ENCODE measurements at regions not wholly inside any gene's neighbourhood (a gene's known extent, or its start where the extent isn't known, plus 50 kb on each side); places are given as distances from the start of the nearest gene placed in this dataset.

GRCh38 chr12:127245437-127245836 lies 1021.5 kb upstream of the TMEM132C start:
- no peak for DNase-seq
- TF ChIP-seq CTCF (IDR thresholded peaks at IDR 0.05) (no peak), POLR2A (IDR thresholded peaks at IDR 0.05) (no peak)

DNA sequence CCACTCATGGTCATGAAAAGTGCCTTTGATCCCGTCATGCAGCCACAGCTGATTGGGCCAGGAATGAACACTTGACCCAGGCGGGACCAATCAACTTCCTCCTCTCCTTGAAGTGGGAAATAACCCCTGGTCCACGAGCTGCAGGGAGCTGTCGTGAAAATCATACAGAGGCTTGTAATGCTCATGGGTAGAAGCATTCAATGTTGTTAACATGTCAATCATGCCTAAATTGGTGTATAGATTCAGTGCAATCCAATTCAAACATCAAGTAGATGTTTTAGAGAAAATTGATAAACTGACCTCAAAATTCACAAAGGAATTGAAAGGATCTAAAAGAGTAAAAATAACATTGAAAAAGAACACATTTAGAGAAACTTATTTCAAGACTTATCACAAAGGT lies 1019.0 kb upstream of the TMEM132C start:
- TF ChIP-seq CTCF (IDR thresholded peaks at IDR 0.05) (no peak), POLR2A (IDR thresholded peaks at IDR 0.05) (no peak)
- Histone ChIP-seq H3K36me3 (no peaks in the 10 kb centered on the region), H3K27me3 (peaks cover 0 to 4% (median 0%) of the 10 kb centered on the region in 9 donors), H3K27ac (no peak overlapping the region), H3K4me3 (no peak overlapping the region), H3K9me3 (no peaks in the 10 kb centered on the region), H3K4me1 (no peaks in the 10 kb centered on the region)
- no peak for DNase-seq
- intact Hi-C loops (cut with DNase I) = no loop called here
- ATAC-seq = no peak
- 51 to 72% (median 64%) methylated on average over 4 of the region's 4 CpGs for WGBS, 4 donors

More at GRCh38 chr12:127245437-127245836, 1021.5 kb upstream of the TMEM132C start:
- intact Hi-C loops (cut with DNase I) = no loop called here
- no peak for ATAC-seq
- no peak overlapping the region for H3K27ac ChIP-seq
- WGBS, 4 donors = 49 to 71% (median 55%) methylated on average over 2 of the region's 2 CpGs
- no peak overlapping the region for H3K4me3 ChIP-seq
- no peaks in the 10 kb centered on the region for H3K9me3 ChIP-seq
- peaks cover 0 to 17% (median 0%) of the 10 kb centered on the region in 9 donors for H3K27me3 ChIP-seq
- no peaks in the 10 kb centered on the region for H3K4me1 ChIP-seq
- H3K36me3 ChIP-seq = no peaks in the 10 kb centered on the region

GRCh38 chr12:127249428-127249827 lies 1017.5 kb upstream of the TMEM132C start:
- ATAC-seq (no peak), DNase-seq (no peak)
- H3K36me3 ChIP-seq = no peaks in the 10 kb centered on the region
- no peaks in the 10 kb centered on the region for H3K4me1 ChIP-seq
- TF ChIP-seq POLR2A (IDR thresholded peaks at IDR 0.05) = no peak
- TF ChIP-seq CTCF (IDR thresholded peaks at IDR 0.05) = no peak
- no peak overlapping the region for H3K4me3 ChIP-seq
- intact Hi-C loops (cut with DNase I) = no loop called here
- WGBS, 4 donors = 57 to 73% (median 63%) methylated on average over 1 of the region's 1 CpG
- H3K9me3 ChIP-seq = no peaks in the 10 kb centered on the region
- H3K27me3 ChIP-seq = peaks cover 0 to 4% (median 0%) of the 10 kb centered on the region in 9 donors
- no peak overlapping the region for H3K27ac ChIP-seq

DNA sequence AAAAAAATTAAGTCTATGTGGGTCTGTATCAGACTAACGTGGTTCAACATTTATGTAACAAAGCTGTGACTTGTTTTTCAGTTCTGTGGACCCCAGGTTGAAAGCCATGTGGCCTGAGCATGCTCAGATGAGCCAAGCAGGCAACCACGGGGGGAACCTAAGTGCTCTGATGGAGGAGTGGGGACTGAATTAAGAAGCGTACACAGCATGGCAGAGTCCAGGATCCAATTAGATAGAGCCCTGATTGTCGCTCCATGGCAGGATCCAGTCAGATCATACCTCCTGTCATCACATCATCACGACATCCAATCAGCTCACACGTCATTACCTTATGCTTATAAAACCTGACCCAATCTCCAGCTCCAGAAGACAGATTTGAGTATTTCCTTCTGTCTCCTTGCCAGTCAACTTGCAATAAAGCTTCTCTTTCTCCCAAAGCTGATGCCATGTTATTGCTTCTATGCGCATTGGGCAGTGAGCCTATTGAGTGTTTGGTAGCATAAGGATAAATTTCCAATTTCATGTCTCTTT lies 1013.1 kb upstream of the TMEM132C start:
- ATAC-seq = no peak
- Histone ChIP-seq H3K27ac (no peak overlapping the region), H3K4me3 (no peak overlapping the region), H3K4me1 (no peaks in the 10 kb centered on the region), H3K36me3 (no peaks in the 10 kb centered on the region), H3K27me3 (peaks cover 0 to 3% (median 0%) of the 10 kb centered on the region in 9 donors), H3K9me3 (no peaks in the 10 kb centered on the region)
- DNase-seq = no peak
- TF ChIP-seq CTCF (IDR thresholded peaks at IDR 0.05) (no peak), POLR2A (IDR thresholded peaks at IDR 0.05) (no peak)
- WGBS, 4 donors = 64 to 71% (median 70%) methylated on average over 7 of the region's 7 CpGs
- intact Hi-C loops (cut with DNase I) = no loop called here

All from heart left ventricle (tissue), 16 donors.